ENCODE measurements at regions not wholly inside any gene's neighbourhood (a gene's known extent, or its start where the extent isn't known, plus 50 kb on each side); places are given as distances from the start of the nearest gene placed in this dataset.

DNA sequence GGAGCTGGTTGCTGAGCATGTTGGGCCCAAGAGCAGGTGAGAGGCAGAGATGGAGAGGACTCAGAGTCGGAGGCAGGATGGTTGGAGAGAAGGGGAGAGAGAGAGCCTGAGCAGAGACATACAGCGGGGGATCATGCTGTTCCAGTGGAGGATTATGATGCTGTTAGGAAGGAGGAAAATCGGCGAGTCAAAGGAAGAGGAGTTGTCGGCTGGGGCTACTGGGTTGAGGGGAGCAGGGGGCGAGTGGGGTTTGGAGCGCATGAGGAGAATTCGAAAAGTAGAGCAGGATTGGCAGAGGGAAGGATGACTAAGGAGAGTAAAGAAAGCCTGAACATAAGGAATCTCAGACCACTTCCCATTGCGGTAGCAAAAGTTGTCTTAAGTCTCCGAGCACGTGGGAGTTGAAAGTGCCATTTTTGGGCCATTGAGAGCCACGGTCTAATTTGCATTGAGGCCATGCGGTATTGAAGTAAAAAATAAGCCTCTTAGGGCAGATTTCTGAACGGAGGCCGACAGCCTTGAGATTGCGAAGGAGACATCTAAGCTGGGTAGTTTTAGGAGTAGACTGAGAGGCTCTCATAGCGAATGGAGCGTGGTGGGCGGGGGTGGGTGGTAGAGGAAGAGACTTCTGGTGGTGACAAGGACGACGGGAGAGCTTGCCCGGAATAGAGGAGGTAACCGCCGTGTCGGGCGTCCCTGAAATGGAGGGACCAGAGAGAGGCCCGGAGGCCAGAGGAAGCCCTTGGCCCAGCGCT, 140.4 kb upstream of the ETV3 start:
- TF ChIP-seq POLR2AphosphoS5 (IDR thresholded peaks at IDR 0.05; ENCODE audit: low read depth, low read length) = no peak
- TF ChIP-seq POLR2A (IDR thresholded peaks at IDR 0.05; ENCODE audit: low read depth, low read length) = no peak
- TF ChIP-seq TAF1 (IDR thresholded peaks at IDR 0.05; ENCODE audit: borderline replicate concordance, low read depth, low read length) = no peak

Measured in GM12892 (cell line).